ENCODE measurements at regions not wholly inside any gene's neighbourhood (a gene's known extent, or its start where the extent isn't known, plus 50 kb on each side); places are given as distances from the start of the nearest gene placed in this dataset.

DNA sequence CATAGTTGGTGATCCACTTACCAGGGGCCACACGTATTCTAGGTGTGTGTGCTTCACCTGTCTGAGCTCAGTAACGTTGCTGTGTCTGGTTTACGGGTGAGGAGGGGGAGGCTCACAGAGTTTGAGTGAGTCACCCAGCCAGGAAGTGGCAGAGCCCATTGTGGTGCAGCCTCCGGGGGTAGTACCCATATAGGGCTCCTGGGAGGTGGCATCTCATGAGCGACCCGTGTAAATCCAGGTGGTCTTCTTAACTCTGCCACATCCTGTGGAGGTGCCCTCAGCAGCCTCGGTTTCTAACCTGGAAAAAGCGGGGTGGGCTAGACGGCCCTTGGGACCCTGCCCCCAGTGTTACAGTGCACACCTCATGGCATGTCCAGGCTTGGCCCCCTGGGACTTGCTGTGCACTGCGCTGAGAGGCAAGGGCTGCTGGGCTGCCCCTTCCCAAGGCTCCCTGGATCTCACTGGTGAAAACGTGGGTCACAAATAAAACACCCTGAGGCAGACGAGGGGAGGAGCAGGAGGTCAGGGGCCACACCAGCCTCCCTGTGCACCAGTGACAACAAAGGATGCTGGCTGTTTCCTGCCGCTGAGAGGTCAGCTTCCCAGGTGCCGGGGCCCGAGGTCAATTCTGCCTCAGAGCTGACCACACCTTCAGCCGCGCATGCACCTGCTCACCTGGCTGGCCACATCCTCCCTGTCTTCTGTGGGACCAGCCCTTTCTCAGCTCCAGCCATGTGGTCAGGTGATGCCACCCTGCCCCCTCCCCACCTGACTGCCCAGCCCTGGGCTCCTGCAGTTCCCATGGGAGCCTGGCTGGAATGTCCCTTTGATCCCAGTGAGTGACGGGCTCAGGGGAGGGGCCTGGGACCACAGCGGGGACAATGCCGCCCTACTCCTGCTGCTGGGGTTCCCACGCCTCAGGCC, 305.1 kb downstream of the CTTN start:
- no peak overlapping the region for H3K27ac ChIP-seq
- no peaks in the 10 kb centered on the region for H3K27me3 ChIP-seq
- DNase-seq = no peak
- no peaks in the 10 kb centered on the region for H3K9me3 ChIP-seq
- no peak overlapping the region for H3K4me3 ChIP-seq
- no peaks in the 10 kb centered on the region for H3K4me1 ChIP-seq
- no peaks in the 10 kb centered on the region for H3K36me3 ChIP-seq
- TF ChIP-seq, protein P1, sequence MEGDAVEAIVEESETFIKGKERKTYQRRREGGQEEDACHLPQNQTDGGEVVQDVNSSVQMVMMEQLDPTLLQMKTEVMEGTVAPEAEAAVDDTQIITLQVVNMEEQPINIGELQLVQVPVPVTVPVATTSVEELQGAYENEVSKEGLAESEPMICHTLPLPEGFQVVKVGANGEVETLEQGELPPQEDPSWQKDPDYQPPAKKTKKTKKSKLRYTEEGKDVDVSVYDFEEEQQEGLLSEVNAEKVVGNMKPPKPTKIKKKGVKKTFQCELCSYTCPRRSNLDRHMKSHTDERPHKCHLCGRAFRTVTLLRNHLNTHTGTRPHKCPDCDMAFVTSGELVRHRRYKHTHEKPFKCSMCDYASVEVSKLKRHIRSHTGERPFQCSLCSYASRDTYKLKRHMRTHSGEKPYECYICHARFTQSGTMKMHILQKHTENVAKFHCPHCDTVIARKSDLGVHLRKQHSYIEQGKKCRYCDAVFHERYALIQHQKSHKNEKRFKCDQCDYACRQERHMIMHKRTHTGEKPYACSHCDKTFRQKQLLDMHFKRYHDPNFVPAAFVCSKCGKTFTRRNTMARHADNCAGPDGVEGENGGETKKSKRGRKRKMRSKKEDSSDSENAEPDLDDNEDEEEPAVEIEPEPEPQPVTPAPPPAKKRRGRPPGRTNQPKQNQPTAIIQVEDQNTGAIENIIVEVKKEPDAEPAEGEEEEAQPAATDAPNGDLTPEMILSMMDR (IDR thresholded peaks at IDR 0.05) = no peak
- no peak for TF ChIP-seq POLR2A (IDR thresholded peaks at IDR 0.05)
- intact Hi-C loops (cut with DNase I; ENCODE audit: low total_unique reads) = no loop called here

DNA sequence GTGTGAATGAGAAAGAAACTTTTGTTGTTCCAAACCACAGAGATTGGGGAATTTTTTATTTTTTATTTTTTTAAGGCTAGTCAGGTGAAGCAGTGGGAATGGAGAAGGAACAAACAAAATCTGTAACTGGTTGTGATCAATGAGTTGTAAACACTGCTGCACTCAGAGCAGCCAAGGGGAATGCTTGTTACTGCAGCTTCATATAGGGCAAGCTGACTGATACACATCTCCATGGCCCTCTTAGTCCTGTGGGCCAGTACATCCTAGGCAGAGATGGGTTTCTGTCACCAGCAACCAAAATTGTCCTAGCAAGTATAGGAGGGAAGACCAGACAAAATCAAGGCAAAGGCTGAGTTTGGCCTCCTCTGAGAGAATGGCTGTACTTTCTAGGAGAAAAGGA, 306.8 kb downstream of the CTTN start:
- Histone ChIP-seq H3K27ac (no peak overlapping the region), H3K27me3 (no peaks in the 10 kb centered on the region), H3K9me3 (no peaks in the 10 kb centered on the region), H3K36me3 (no peaks in the 10 kb centered on the region), H3K4me3 (no peak overlapping the region), H3K4me1 (no peaks in the 10 kb centered on the region)
- intact Hi-C loops (cut with DNase I; ENCODE audit: low total_unique reads) = no loop called here
- TF ChIP-seq, protein P1 (IDR thresholded peaks at IDR 0.05) = no peak
- TF ChIP-seq POLR2A (IDR thresholded peaks at IDR 0.05) = no peak
- DNase-seq = no peak

DNA sequence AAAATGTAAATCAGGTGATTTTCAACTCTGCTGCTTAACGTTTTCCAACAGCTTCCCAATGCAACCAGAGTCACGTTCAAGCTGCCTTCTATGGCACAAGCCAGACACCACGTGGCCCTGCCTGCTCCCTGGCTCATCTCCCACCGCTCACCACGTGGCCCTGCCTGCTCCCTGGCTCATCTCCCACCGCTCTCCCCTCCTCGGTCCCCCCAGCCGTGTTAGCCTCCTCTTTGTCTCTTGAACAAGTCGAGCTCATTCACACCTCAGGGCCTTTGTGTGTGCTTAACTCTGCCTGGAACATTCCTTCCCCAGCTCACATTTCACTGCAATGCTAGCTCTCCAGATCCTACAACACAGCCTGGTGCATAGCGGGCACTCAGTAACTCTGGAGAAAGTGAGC, 307.6 kb downstream of the CTTN start:
- Histone ChIP-seq H3K27ac (no peak overlapping the region), H3K4me1 (no peaks in the 10 kb centered on the region), H3K27me3 (no peaks in the 10 kb centered on the region), H3K36me3 (no peaks in the 10 kb centered on the region), H3K9me3 (no peaks in the 10 kb centered on the region), H3K4me3 (no peak overlapping the region)
- TF ChIP-seq POLR2A (IDR thresholded peaks at IDR 0.05) = no peak
- TF ChIP-seq, protein P1 (IDR thresholded peaks at IDR 0.05) = no peak
- intact Hi-C loops (cut with DNase I; ENCODE audit: low total_unique reads) = no loop called here
- DNase-seq = no peak

DNA sequence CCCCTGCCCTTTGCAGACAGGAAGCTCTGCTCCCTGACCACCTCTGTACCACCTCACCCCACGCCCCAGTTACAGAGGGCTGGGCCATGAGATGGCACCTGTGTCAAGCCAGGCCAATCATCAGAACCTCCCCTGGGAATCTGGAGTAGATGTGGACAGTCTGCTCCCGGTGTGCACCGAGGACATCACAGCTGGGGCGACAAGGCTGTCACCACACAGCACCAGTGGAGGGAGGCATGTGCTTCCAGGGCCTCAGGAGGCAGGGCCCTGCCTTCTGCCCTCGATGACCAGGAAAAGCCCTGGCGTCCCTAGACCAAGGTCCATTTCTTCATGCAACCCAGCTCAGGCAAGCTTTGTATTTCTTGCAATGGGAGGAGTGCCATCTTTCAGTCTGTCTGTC, 309.5 kb downstream of the CTTN start:
- no peaks in the 10 kb centered on the region for H3K27me3 ChIP-seq
- no peak overlapping the region for H3K4me3 ChIP-seq
- intact Hi-C loops (cut with DNase I; ENCODE audit: low total_unique reads) = no loop called here
- DNase-seq = no peak
- H3K9me3 ChIP-seq = no peaks in the 10 kb centered on the region
- TF ChIP-seq, protein P1 (IDR thresholded peaks at IDR 0.05) = no peak
- TF ChIP-seq POLR2A (IDR thresholded peaks at IDR 0.05) = no peak
- no peaks in the 10 kb centered on the region for H3K36me3 ChIP-seq
- no peaks in the 10 kb centered on the region for H3K4me1 ChIP-seq
- H3K27ac ChIP-seq = no peak overlapping the region

DNA sequence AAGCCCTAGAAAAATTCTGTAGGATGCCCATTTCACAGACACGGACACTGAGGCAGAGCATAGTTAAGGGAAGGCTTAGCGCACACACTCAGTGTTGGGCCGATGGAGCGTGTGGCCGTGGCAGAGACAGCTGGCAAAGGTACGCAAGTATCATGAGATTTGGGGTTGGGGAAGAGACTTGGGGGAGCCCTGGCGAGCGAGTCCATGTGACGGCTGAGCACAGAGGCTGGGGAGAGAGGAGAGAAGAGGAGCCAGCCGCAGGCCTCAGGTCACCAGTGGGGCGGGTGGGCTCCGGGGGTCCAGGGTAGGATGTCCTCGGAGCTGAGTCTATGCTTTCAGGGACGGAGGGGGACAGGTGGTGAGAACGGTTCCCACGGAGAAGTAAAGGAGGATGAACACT, 311.3 kb downstream of the CTTN start:
- intact Hi-C loops (cut with DNase I; ENCODE audit: low total_unique reads) = no loop called here
- no peaks in the 10 kb centered on the region for H3K27me3 ChIP-seq
- no peaks in the 10 kb centered on the region for H3K4me1 ChIP-seq
- no peaks in the 10 kb centered on the region for H3K36me3 ChIP-seq
- TF ChIP-seq, protein P1 (IDR thresholded peaks at IDR 0.05) = no peak
- no peak for TF ChIP-seq POLR2A (IDR thresholded peaks at IDR 0.05)
- DNase-seq = no peak
- no peaks in the 10 kb centered on the region for H3K9me3 ChIP-seq
- H3K4me3 ChIP-seq = no peak overlapping the region
- H3K27ac ChIP-seq = no peak overlapping the region
